HUES48 (cell line): ENCODE measurements at regions not wholly inside any gene's neighbourhood (a gene's known extent, or its start where the extent isn't known, plus 50 kb on each side); places are given as distances from the start of the nearest gene placed in this dataset.

ENCODE experiments used
- H3K27ac ChIP-seq: one replicate; pipeline ENCODE4 v1.7.0; 2013; ENCODE audit warnings: low read depth, low read length, inconsistent platforms
- H3K27me3 ChIP-seq: 2 replicates; pipeline ENCODE4 v1.6.1; 2013; ENCODE audit warnings: mild to moderate bottlenecking, low read length; ENCODE audit not compliant: control insufficient read depth, insufficient read depth
- H3K36me3 ChIP-seq: 2 replicates; pipeline ENCODE4 v1.6.1; 2013; ENCODE audit warnings: low read length; ENCODE audit not compliant: control insufficient read depth, insufficient read depth
- H3K4me1 ChIP-seq: 2 replicates; pipeline ENCODE4 v1.6.1; 2013; ENCODE audit warnings: mild to moderate bottlenecking, low read length; ENCODE audit not compliant: control insufficient read depth, insufficient read depth
- H3K4me3 ChIP-seq: 2 replicates; pipeline ENCODE4 v1.5.1; 2013; ENCODE audit warnings: mild to moderate bottlenecking, low read depth, low read length
- H3K9ac ChIP-seq: 2 replicates; pipeline ENCODE4 v1.6.1; 2013; ENCODE audit warnings: mild to moderate bottlenecking, low read depth, low read length, moderate library complexity
- H3K9me3 ChIP-seq: 2 replicates; pipeline ENCODE4 v1.6.1; 2013; ENCODE audit warnings: low read length; ENCODE audit not compliant: control insufficient read depth, insufficient read depth

- Histone ChIP-seq H3K9ac (no peak overlapping the region), H3K27ac (no peak overlapping the region), H3K9me3 (0 out of 2 replicates have a peak, but pooled peaks cover 16% of the 10 kb centered on the region), H3K4me3 (no peak overlapping the region), H3K27me3 (no peaks in the 10 kb centered on the region), H3K4me1 (peaks cover 8% of the 10 kb centered on the region; the same call in 1 of the 2 replicates), H3K36me3 (no peaks in the 10 kb centered on the region)
Measured at GRCh38 chr3:197356275-197356674, 57.9 kb upstream of the DLG1 start.

- Histone ChIP-seq H3K4me3 (no peak overlapping the region), H3K27me3 (no peaks in the 10 kb centered on the region), H3K27ac (no peak overlapping the region), H3K36me3 (no peaks in the 10 kb centered on the region), H3K9ac (no peak overlapping the region), H3K9me3 (0 out of 2 replicates have a peak, but pooled peaks cover 15% of the 10 kb centered on the region), H3K4me1 (peaks cover 8% of the 10 kb centered on the region; the same call in 1 of the 2 replicates)
Measured at GRCh38 chr3:197355713-197356112, 57.3 kb upstream of the DLG1 start.

GRCh38 chr3:197354568-197355001 is 56.2 kb upstream of the DLG1 start:
- Histone ChIP-seq H3K9ac (no peak overlapping the region), H3K4me3 (no peak overlapping the region), H3K4me1 (peaks cover 8% of the 10 kb centered on the region; the same call in 1 of the 2 replicates), H3K27ac (no peak overlapping the region), H3K9me3 (0 out of 2 replicates have a peak, but pooled peaks cover 9% of the 10 kb centered on the region), H3K27me3 (no peaks in the 10 kb centered on the region), H3K36me3 (no peaks in the 10 kb centered on the region)

GRCh38 chr3:197353867-197354567 is 55.6 kb upstream of the DLG1 start:
- peaks cover 8% of the 10 kb centered on the region; the same call in 1 of the 2 replicates for H3K4me1 ChIP-seq
- H3K9ac ChIP-seq = no peak overlapping the region
- H3K9me3 ChIP-seq = 0 out of 2 replicates have a peak, but pooled peaks cover 4% of the 10 kb centered on the region
- no peaks in the 10 kb centered on the region for H3K36me3 ChIP-seq
- no peak overlapping the region for H3K4me3 ChIP-seq
- no peak overlapping the region for H3K27ac ChIP-seq
- no peaks in the 10 kb centered on the region for H3K27me3 ChIP-seq

- H3K36me3 ChIP-seq = no peaks in the 10 kb centered on the region
- H3K27me3 ChIP-seq = no peaks in the 10 kb centered on the region
- H3K9ac ChIP-seq = no peak overlapping the region
- no peak overlapping the region for H3K4me3 ChIP-seq
- H3K9me3 ChIP-seq = no peaks in the 10 kb centered on the region
- H3K4me1 ChIP-seq = peaks cover 8% of the 10 kb centered on the region; the same call in 1 of the 2 replicates
- no peak overlapping the region for H3K27ac ChIP-seq
Measured at GRCh38 chr3:197353001-197353866, 54.8 kb upstream of the DLG1 start.

GRCh38 chr3:197352382-197352781 is 54.0 kb upstream of the DLG1 start:
- Histone ChIP-seq H3K27ac (no peak overlapping the region), H3K36me3 (no peaks in the 10 kb centered on the region), H3K9me3 (no peaks in the 10 kb centered on the region), H3K9ac (no peak overlapping the region), H3K4me3 (no peak overlapping the region), H3K27me3 (no peaks in the 10 kb centered on the region), H3K4me1 (peaks cover 8% of the 10 kb centered on the region; the same call in 1 of the 2 replicates)

- H3K36me3 ChIP-seq = no peaks in the 10 kb centered on the region
- H3K27me3 ChIP-seq = no peaks in the 10 kb centered on the region
- no peaks in the 10 kb centered on the region for H3K9me3 ChIP-seq
- no peak overlapping the region for H3K27ac ChIP-seq
- no peak overlapping the region for H3K4me3 ChIP-seq
- H3K9ac ChIP-seq = no peak overlapping the region
- peaks cover 8% of the 10 kb centered on the region; the same call in 1 of the 2 replicates for H3K4me1 ChIP-seq
Measured at GRCh38 chr3:197350446-197350845, 52.0 kb upstream of the DLG1 start.

- Histone ChIP-seq H3K9ac (no peak overlapping the region), H3K4me3 (no peak overlapping the region), H3K27me3 (no peaks in the 10 kb centered on the region), H3K4me1 (peaks cover 4% of the 10 kb centered on the region; the same call in 1 of the 2 replicates), H3K27ac (no peak overlapping the region), H3K36me3 (no peaks in the 10 kb centered on the region), H3K9me3 (no peaks in the 10 kb centered on the region)
Measured at GRCh38 chr3:197349368-197349767, 51.0 kb upstream of the DLG1 start.
